Left ventricle myocardium superior (tissue), 1 donor: ENCODE measurements at regions not wholly inside any gene's neighbourhood (a gene's known extent, or its start where the extent isn't known, plus 50 kb on each side); places are given as distances from the start of the nearest gene placed in this dataset.

Source experiments
- ATAC-seq: fragments of 200-7000 bp; cut with Tn5 transposase; one replicate; pipeline ENCODE4 v1.9.1; 2020; ENCODE audit warnings: mild to moderate bottlenecking, moderate library complexity
- DNase-seq: peaks from one replicate; pipeline ENCODE4 v3.0.0-alpha.2; 2020
- intact Hi-C: fragments of 100-400 bp; cut with micrococcal nuclease; formaldehyde crosslinking; loops from one replicate; pipeline ENCODE4 v1.11.0; 2022
- donor health status: DM: no; HTN: yes; CAD: no; lungs with severe emphysema.

GRCh38 chr10:60728056-60728455 is 50.2 kb upstream of the CDK1 start:
- ATAC-seq (no peak), DNase-seq (no peak)
- intact Hi-C loops = no loop called here

DNA sequence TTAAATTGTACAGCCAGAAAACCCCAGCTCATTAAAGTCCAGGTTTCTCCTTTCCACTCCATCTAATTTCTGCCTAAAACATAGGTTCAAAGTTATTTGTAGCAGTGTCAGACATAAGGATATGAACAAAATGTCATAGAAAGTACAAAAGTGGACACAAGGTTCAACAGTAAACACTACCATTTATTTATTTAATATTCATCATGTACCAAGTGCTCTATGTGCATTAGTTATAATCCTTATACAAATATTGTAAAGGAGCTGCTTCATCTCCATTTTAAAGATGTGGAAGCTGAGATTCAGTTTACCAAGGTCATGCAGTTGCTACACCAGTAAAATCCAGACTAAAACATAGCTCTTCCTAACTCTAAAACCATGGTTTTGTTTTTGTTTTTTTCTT is 52.0 kb upstream of the CDK1 start:
- intact Hi-C loops = no loop called here
- ATAC-seq (no peak), DNase-seq (no peak)

- DNase-seq (no peak), ATAC-seq (no peak)
- intact Hi-C loops = no loop called here
These were observed 55.7 kb upstream of the CDK1 start for GRCh38 chr10:60722623-60723022.

DNA sequence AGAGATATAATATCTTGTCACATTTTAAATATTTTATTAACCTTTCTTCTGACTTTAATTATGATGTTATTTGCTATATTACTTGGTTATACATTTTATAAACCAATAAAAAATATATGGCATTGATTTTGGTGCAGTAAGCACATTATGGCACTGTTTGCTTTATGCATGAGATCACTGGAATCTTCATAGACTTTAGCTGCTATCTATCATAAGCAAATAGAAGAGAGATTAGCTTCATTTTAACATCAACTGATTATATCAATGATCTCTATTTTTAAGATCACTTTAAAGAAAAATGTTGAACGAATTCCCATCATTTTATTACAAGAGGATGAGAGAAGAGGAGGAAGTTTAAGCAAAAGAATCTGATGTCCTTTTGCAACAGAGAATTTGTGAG is 58.6 kb upstream of the CDK1 start:
- ATAC-seq (no peak), DNase-seq (no peak)
- intact Hi-C loops = no loop called here

- intact Hi-C loops = no loop called here
- no peak for ATAC-seq
- DNase-seq = no peak
These were observed 59.4 kb upstream of the CDK1 start for GRCh38 chr10:60718886-60719285.

- no peak for ATAC-seq
- DNase-seq = no peak
These were observed 60.4 kb upstream of the CDK1 start for GRCh38 chr10:60717852-60718251.

GRCh38 chr10:60714233-60714632 is 64.0 kb upstream of the CDK1 start:
- ATAC-seq (no peak), DNase-seq (no peak)
- intact Hi-C loops = no loop called here

More at GRCh38 chr10:60717852-60718251, 60.4 kb upstream of the CDK1 start:
- intact Hi-C loops = no loop called here

DNA sequence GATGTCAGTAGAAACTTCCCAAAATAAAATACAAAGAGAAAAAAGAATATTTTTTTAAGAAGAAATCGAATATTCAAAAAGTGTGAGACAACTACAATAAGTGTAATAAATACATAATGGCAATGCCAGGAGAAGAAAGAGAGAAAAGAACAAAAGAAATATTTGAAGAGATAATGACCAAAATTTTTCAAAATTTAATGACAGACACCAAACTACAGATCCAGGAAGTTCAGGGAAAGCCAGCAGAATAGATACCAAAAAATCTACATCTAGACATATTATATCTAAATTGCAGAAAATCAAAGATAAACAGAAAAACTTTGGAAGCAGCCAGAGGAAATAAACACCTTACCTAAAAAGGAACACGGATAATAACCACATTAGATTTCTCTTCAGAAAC is 66.8 kb upstream of the CDK1 start:
- intact Hi-C loops = no loop called here
- ATAC-seq (no peak), DNase-seq (no peak)

GRCh38 chr10:60710041-60710440 is 68.2 kb upstream of the CDK1 start:
- DNase-seq (no peak), ATAC-seq (no peak)
- intact Hi-C loops = no loop called here

DNA sequence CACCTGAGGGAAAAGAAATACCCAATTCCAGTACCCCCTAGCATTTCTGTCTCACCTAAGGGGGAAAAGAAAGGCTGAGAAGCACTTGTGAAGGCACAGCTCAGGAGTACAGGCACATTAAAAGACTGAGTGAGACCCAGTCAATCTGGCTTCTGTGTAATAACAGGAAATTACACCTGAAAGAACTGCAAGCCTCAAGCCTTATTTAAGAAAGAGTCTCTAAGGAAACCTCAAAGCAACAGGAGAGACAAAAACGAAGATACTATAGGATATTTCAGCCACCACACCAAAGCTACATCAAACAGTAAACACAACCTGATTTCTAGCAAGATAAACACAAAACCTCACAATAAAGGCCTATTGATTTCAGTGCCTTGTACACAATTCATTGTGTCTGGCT is 69.6 kb upstream of the CDK1 start:
- intact Hi-C loops = no loop called here
- ATAC-seq (no peak), DNase-seq (no peak)

- intact Hi-C loops = no loop called here
- no peak for ATAC-seq
These were observed 70.4 kb upstream of the CDK1 start for GRCh38 chr10:60707841-60708240.

GRCh38 chr10:60706146-60706545 is 72.1 kb upstream of the CDK1 start:
- DNase-seq (no peak), ATAC-seq (no peak)
- intact Hi-C loops = no loop called here

More at GRCh38 chr10:60707841-60708240, 70.4 kb upstream of the CDK1 start:
- DNase-seq = no peak

GRCh38 chr10:60705376-60705775 is 72.9 kb upstream of the CDK1 start:
- intact Hi-C loops = no loop called here
- no peak for ATAC-seq
- no peak for DNase-seq

GRCh38 chr10:60704471-60704870 is 73.8 kb upstream of the CDK1 start:
- ATAC-seq = no peak
- intact Hi-C loops = no loop called here

DNA sequence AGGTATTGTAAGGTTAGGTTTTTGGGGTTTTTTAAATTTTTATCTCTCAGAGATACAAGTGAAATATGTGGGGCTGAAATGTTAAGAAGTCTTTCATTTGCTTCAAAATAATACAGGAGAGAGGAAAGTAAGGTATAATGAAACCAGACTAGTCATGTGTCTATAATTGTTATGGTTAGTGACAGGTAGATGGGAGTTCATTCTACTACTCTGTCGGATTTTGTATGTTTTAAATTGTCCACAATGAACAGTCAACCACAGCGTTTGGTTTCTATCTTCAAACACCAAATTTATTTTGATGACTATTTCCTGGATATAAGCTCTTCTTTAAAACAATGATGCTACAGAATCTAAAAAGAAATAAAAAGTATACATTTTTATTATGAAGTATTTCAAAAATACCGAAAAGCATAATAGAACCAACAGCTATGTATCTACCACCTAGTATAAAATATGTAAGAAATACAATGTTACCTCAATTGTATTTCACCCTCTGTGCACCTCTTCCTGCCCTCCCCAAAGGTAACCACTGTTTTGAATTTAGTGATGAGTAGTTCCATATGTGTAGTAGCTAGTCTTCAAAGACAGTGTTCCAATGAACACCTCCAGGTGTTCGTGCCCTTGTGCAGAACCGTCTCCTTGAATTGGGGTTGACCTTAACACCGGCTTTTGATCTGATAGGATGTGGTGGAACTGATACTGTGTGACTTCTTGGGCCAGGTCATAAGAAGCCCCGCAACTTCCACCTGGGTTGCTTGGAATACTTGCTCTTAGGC is 74.8 kb upstream of the CDK1 start:
- DNase-seq = no peak
- intact Hi-C loops = no loop called here
- no peak for ATAC-seq

More at GRCh38 chr10:60704471-60704870, 73.8 kb upstream of the CDK1 start:
- DNase-seq = no peak

DNA sequence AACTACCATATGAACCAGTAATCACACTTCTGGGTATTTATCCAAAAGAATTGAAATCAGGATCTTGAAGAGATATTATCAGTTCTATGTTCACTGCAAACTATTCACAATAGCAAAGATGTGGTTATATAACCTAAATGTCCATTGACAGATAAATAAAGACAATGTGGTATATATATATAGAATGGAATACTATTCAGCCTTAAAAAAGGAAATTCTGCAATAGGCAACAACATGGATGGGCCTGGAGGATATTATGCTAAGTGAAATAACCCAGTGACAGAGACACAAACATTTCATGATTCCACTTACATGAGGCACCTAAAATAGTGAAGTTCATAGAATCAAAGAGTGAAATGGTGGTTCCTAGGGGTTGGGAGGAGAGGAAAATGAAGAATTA is 90.6 kb upstream of the CDK1 start:
- no peak for DNase-seq
- ATAC-seq = no peak
- intact Hi-C loops = no loop called here

DNA sequence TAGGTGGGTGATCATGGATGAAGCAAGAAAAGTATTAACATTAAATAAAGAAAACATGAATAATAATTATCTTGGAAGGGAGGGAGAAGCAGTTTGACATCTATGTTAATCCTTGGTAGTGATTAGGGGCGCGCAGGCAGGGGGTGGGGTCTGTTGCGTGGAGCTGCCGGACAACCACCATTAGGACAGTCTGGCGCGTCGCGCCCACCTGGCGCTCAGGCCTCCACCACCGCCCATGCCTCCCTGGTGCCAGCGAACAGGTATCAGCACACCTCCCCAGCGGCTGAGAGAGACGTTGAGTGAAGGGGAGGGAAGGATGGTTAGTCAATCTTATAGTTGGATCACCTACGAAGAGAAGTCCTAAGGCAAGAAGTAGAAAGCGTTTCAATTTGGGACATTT is 94.2 kb upstream of the CDK1 start:
- intact Hi-C loops = no loop called here
- DNase-seq (no peak), ATAC-seq (no peak)

DNA sequence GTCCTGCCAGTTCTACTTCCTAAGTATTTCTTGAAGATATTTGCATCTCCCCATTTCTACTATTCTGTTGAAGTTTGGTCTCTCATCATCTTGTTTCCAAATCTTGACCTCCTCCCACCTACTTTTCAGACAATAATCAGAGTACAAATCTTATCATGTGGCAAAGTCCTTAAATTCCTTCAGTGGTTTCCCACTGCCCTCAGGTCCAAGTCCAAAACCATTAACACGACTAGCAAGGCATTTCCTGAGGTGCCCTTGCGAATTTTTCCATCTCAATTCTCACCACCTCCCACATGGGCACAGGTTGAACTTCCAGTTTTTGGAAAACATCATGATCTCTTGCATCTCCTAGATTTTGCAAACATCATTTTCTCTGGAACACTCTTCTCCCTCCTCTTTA is 97.2 kb upstream of the CDK1 start:
- no peak for ATAC-seq
- no peak for DNase-seq
- intact Hi-C loops = no loop called here

DNA sequence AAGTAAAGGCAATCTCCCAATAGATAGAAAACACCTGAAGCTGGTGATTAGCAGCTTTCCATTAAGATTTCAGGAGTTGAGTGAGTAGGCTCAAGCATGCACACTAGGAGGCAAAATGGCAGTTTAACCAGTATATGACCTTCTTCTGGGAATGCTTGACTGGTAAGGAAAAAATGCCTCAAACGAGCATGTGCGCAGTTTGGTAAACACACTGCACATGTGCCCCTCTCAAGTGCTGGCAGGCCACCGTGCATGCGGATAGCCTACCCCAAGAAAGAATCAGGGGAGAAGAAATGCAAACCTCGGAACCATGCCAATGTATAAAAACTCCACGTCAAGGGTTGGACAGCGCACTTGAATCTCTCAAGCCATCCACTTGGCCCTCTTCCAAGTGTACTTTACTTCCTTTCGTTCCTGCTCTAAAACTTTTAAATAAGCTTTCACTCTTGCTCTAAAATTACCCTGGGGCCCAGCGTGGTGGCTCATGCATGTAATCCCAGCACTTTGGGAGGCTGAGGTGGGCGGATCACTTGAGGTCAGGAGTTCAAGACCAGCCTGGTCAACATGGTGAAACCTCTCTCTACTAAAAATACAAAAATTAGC is 98.8 kb upstream of the CDK1 start:
- no peak for DNase-seq
- ATAC-seq = no peak
- intact Hi-C loops = no loop called here

DNA sequence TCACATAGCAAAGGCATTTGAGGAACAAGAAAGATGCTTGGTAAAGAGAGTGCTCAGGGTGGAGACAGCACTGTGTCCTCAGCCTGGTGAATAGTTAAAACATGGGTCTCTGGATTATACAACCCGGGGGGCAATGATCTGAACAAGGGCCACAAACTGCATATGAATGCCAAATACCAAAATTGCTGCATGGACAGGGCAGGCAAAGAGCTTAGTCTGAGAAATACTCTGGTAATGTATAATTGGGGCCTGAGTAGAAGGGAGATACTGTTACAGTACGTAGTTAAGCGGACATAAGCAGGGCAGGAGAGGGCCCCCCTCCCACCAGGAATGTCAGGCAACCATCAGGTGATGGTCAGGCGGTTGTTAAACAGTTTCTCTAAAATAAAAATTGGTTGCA is 99.3 kb upstream of the CDK1 start:
- ATAC-seq (no peak), DNase-seq (no peak)
- intact Hi-C loops = no loop called here

GRCh38 chr10:60677531-60678129 is 100.6 kb upstream of the CDK1 start:
- intact Hi-C loops = no loop called here
- ATAC-seq (no peak), DNase-seq (no peak)
